HS-5 (cell line): ENCODE measurements at regions not wholly inside any gene's neighbourhood (a gene's known extent, or its start where the extent isn't known, plus 50 kb on each side); places are given as distances from the start of the nearest gene placed in this dataset.
"Not testable (repeated sequence)": the region's sequence is repeated elsewhere in the genome, so short reads cannot be mapped to it uniquely, and the experiment has no call there.

Experiments used
- DNase-seq: peaks from one replicate; pipeline ENCODE4 v3.0.0-alpha.2; 2012; ENCODE audit warnings: low read depth

- no peak for DNase-seq
Measured at GRCh38 chr5:18354828-18355227, 720.6 kb downstream of the TAF11L14 start.

DNA sequence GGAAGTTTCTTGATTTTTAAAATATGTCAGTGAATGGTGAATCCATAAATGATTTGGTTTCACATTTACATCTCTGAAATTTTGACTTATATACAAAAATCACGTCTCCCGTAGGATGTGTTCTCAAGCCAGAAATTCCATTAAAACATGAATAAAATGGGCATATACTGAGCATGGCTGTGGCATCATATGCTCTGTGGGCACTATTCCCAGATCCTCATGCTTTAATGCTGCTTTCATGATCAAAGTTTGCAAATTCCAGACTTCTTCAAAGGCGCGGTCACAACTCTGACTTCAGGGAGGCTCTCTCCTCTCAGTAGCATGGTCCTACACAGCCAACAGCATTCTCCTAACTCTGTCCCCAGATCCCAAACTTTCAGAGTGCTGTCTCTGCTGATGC lies 723.2 kb downstream of the TAF11L14 start:
- no peak for DNase-seq

DNA sequence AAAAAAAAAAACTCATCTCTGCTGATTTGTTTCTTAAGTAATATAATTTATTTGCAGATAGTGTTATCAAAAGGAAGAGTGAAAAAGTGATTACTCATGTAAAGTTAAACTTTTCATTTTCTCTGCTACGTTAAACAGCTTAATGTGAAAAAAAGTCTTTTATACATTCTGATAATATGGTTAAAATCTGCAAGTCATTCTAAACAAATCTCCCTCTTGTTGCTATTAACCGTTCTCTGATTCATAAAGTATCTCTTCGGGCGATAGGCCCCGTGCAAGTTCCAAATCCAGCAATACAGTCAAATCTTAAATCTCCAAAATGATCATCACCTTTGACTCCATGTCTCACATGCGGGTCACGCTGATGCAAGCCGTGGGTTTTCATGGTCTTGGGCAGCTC lies 732.0 kb downstream of the TAF11L14 start:
- DNase-seq: no peak

DNA sequence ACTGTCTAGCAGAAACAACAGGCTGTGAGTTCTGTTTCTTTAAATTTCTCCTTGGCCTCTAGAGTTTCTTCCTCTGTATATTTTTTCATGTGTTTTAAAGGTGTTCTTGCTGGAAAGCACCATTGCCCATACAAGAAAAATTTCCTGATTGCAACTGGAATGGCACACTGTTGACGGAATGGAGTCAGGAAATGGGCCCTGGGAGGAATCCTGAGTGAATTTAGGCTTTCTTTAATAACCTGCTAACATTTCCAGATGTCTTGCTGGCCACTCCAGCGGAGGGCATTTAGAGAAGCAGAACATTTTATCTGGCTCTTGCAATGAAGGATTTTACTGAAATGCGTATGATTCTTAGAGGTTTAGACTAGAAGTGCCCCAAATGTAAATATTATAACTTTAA lies 736.3 kb downstream of the TAF11L14 start:
- no peak for DNase-seq

DNA sequence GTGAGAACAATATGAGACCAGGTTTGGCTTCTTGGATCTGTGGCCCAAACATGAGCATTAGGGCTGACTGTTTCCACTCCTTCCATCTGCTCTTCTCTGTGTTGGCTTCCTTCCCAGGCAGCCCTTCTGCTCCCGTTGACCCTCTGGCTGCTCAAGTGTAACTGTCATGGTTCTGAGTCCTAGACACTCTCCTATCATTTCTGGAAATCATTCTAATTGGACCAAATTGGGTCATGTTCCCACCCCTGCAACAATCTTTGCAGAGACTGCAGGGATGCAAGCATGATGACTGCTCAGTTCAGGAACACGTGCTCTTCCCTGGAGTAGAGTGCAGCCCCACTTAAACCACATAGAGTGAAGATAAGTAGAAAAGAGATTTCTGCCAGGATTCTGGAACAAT lies 741.4 kb downstream of the TAF11L14 start:
- no peak for DNase-seq

GRCh38 chr5:18378066-18378465 lies 743.8 kb downstream of the TAF11L14 start:
- DNase-seq: no peak

DNA sequence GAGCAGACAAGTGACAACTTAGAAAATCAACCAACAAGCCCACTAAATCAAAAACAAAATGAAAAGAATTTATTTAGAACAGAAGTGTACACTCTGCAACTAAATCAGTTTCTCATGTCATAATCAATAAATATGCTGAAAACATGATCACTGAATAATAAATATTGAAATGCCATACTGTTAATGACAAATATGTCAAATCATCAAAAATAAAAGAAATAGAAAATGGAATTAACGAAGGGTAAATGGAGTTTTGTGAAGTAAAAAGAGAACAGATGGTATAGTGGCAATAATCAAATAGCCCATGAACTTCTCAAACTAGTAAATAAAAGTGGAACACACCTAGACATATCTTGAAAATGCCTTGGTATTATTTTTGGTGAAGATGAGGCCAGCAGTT lies 744.9 kb downstream of the TAF11L14 start:
- no peak for DNase-seq

GRCh38 chr5:18380729-18381362 lies 746.6 kb downstream of the TAF11L14 start:
- DNase-seq: peak; percentile 5

DNA sequence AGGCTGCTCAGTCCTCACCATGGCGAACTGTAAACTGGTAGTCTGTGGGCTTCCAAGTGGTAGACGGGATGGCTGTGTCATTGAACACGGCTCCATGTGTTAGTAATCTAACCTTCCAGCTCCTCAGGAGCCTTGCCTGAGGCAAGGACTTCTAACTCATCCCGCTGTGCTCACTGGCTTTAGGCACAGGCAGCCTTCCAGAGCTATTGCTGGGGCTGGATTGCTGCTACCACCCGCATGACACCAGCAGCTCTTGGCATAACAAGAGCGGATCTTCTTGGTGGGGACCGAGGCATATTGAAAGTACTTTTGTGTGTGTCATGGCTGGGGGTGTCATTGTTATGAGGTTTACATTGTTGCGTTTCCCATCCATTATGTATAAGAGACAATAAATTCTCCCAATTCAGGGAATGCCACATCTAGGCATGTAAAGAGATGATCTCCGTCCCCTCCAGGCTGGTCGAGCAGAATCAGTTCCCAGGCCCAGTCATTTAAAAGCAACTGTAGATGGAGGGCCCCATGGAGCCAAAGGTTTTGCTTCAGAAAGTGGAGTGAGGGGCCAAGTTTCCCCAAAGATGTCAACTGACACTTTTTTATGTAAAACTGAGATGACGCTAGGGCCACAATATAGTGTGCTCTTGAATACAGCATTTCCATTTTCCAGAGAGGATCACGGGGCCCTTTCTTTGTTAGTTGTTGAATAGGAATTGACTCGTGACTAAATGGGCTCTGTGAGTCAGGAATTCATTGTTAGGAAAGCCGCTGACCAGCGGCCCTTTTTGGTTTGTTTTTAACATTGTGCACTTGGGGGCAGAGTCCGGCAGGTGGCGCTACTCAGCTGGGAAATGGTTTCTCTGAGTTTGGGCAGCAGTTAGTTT lies 759.5 kb downstream of the TAF11L14 start:
- peak; percentile 68 for DNase-seq

GRCh38 chr5:18394443-18394804 lies 760.2 kb downstream of the TAF11L14 start:
- no peak for DNase-seq

DNA sequence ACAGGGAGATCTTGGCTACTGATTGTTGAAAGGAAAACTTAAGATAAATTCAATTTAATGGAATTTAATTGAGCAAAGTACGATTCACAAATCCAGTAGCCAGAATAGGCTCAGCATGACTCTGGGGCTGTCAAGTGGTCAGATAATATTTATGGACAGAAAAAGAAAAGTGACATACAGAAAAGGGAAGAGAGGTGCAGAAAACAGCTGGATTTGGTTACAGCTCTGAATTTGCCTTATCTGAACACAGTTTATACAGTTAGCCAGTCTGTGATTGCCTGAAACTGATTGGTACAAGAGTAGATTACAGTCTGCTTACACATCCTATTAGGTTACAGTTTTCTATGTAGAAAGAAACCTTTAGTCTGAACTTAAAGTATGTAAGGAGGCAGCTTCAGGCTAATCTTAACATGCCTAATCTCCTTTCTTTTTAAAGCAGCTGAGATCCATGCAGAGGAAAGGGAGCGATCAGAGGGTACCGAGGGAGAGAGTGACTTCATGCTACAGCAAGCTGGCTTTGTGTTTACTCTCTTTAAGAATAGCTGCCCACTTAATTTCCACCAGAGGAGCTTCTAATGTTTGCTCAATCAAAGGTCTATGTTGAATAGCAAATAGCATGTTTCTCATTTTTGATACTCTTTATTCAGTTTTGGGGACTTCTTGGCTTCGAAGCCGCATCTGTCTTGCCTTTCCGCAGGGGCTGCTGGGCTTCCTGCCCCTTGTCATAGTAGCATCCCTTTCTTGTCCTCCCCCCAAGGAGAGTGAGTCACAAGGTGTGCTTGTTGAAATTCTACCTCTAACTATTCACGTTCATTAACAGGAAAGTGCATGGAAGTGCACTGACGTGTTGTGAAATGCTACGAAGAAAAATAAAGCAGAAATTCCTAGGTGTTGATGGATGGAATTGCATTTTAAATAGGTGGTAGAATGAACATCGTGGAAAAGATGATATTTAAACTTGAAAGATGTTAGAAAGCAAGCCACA lies 761.2 kb downstream of the TAF11L14 start:
- DNase-seq: no peak

- no peak for DNase-seq
Measured at GRCh38 chr5:18397371-18397770, 763.1 kb downstream of the TAF11L14 start.

DNA sequence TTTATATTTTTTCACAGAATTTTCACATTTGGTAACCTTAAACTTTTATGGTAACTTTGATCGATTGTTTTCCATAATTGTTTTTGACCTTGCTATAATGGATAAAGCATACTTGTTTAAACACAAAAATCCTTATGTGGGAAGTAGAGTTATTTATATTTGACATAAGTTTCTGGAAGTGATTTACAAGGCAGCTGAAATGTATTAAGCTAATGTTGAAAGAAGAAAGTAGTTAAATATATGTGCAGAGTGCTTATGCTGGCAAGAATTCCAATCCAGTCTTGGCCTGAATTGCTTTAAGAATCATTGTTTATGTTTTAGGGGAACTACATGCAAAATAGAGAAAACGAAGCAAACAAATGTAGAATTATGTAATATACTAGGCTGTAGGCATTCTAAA lies 763.6 kb downstream of the TAF11L14 start:
- no peak for DNase-seq

- not testable (repeated sequence) for DNase-seq
Measured at GRCh38 chr5:18399461-18400327, 765.4 kb downstream of the TAF11L14 start.

- no peak for DNase-seq
Measured at GRCh38 chr5:18403141-18403540, 768.9 kb downstream of the TAF11L14 start.

DNA sequence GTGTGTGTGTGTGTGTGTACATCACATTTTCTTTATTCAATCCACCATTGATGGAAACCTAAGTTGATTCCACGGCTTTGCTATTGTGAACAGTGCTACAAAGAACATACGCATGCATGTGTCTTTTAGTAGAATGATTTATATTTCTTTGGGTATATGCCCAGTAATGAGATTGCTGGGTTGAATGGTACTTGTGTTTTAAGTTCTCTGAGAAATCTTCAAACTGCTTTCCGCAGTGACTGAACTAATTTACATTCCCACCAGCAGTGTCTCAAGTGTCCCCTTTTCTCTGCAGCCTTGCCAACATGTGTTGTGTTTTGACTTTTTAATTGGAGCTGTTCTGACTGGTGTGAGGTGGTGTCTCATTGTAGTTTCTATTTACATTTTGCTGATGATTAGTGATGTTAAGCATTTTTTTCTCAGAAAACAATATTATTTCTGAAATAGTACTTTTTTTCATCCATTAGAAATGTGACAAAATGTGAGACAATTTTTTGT lies 769.7 kb downstream of the TAF11L14 start:
- DNase-seq: no peak

DNA sequence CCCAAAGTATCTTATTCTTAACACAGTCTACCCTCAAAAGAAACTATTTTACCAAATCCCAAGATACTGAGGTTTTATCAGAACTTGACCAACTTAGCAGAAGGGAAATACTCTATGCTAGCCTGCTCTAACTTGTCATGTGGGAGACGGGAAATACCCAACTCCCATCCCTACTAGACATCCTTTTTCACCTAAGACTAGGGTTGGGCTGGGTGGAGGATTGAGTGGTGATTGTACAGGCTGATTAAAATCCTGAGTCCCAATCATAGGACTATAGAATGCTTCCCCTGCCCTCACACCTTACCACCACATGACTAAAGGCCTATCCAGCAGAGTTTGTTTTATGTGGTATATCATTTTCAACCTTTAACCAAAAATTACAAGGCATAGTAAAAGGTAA lies 786.5 kb downstream of the TAF11L14 start:
- no peak for DNase-seq

DNA sequence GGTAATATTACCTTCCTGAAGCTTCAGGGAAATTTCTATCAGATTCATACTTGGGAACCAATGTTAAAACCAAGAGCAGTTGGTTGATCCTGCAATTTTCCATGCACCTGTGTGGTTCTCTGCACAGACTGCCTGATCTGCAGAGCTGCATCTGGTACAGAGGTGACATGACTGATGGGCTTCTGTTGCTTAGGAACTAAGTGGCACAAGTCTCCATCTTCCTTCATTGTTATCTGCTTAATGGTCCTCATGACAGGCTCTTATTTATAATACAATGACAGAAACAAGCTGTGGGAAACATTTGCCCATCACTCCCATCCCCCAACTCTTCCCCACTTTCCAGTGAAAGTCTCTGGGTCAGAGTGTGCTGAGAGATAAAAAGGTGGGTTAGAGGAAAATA lies 799.1 kb downstream of the TAF11L14 start:
- DNase-seq: no peak

DNA sequence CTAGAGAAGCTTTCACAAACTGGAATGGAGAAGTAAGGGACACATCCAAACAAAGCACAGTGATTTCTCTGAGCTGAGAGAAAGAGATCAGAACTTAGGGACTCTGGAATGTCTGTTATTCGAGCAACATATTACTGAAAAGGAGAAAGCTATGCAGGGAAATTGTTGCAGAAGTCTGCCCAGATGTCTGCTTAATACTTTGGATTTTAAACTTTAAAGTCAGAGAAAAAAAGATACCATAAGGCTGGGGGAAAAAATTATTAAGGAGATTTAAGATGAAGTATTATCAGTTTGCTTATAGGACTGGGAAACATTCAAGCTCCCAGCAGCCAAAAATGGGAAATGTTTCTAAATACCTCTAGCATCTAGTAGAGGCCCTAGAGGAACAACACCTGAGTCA lies 803.9 kb downstream of the TAF11L14 start:
- no peak for DNase-seq

- no peak for DNase-seq
Measured at GRCh38 chr5:18455521-18455920, 821.3 kb downstream of the TAF11L14 start.

GRCh38 chr5:18457255-18457654 lies 823.0 kb downstream of the TAF11L14 start:
- no peak for DNase-seq
